CD4-positive, alpha-beta memory T cell (primary cell): ENCODE measurements at regions not wholly inside any gene's neighbourhood (a gene's known extent, or its start where the extent isn't known, plus 50 kb on each side); places are given as distances from the start of the nearest gene placed in this dataset.

ENCODE experiments used
- CTCF ChIA-PET: fragments of 350-600 bp; sonication (Branson Sonifier 250); formaldehyde crosslinking; loops from one replicate; lab custom pipeline; 2021; ENCODE audit warnings: inconsistent platforms; ENCODE audit not compliant: partially characterized antibody; lab: Charles Lee
- POLR2A ChIA-PET: fragments of 350-600 bp; sonication (Branson Sonifier 250); formaldehyde crosslinking; loops from one replicate; lab custom pipeline; 2021; ENCODE audit not compliant: partially characterized antibody; lab: Charles Lee
- DNase-seq, 5 donors: peaks; one replicate each; pipeline versions ENCODE4 v3.0.0 to v3.0.0-alpha.2; 2020 to 2022; ENCODE audit warnings: mixed read lengths in 1 of 5
- H3K27ac ChIP-seq: one replicate; pipeline ENCODE4 v1.7.0; 2013; ENCODE audit warnings: low read depth, low read length
- H3K27me3 ChIP-seq: 2 replicates; pipeline ENCODE4 v1.7.0; 2013; ENCODE audit warnings: mild to moderate bottlenecking, low read length, moderate library complexity; ENCODE audit not compliant: insufficient read depth
- H3K36me3 ChIP-seq: 2 replicates; pipeline ENCODE4 v1.7.0; 2013; ENCODE audit warnings: mild to moderate bottlenecking, low read length, moderate library complexity; ENCODE audit not compliant: insufficient read depth
- H3K4me1 ChIP-seq: 2 replicates; pipeline ENCODE4 v1.7.0; 2013; ENCODE audit warnings: mild to moderate bottlenecking, low read length, moderate library complexity; ENCODE audit not compliant: insufficient read depth
- H3K4me3 ChIP-seq, 2 donors: one replicate each; pipeline ENCODE4 v1.7.0; 2013; ENCODE audit warnings: low read length in 2 of 2, mild to moderate bottlenecking in 1 of 2
- H3K9me3 ChIP-seq, 2 donors: one replicate each; pipeline ENCODE4 v1.7.0; 2013; ENCODE audit warnings: low read length in 2 of 2, control low read depth in 1 of 2; ENCODE audit not compliant: control insufficient read depth in 1 of 2
- H3K27ac Mint-ChIP-seq, 7 donors: one replicate each; pipeline ENCODE4 v1.8.0; 2020 to 2021; ENCODE audit warnings: mixed read lengths in 7 of 7, mild to moderate bottlenecking in 6 of 7, inconsistent platforms in 3 of 7, moderate library complexity in 3 of 7
- H3K27me3 Mint-ChIP-seq, 2 donors: one replicate each; pipeline ENCODE4 v1.8.0; 2020 to 2021; ENCODE audit warnings: mixed read lengths in 2 of 2
- H3K36me3 Mint-ChIP-seq, 2 donors: one replicate each; pipeline ENCODE4 v1.8.0; 2020 to 2021; ENCODE audit warnings: mixed read lengths in 2 of 2, inconsistent platforms in 1 of 2, mild to moderate bottlenecking in 1 of 2
- H3K4me1 Mint-ChIP-seq, 4 donors: one replicate each; pipeline ENCODE4 v1.8.0; 2020 to 2021; ENCODE audit warnings: mixed read lengths in 4 of 4, mild to moderate bottlenecking in 1 of 4
- H3K4me3 Mint-ChIP-seq, 8 donors: one replicate each; pipeline ENCODE4 v1.8.0; 2020 to 2021; ENCODE audit warnings: mixed read lengths in 8 of 8, mild to moderate bottlenecking in 7 of 8, moderate library complexity in 6 of 8, inconsistent platforms in 3 of 8
- H3K9me3 Mint-ChIP-seq, 8 donors: one replicate each; pipeline ENCODE4 v1.8.0; 2020 to 2021; ENCODE audit warnings: mixed read lengths in 8 of 8, mild to moderate bottlenecking in 5 of 8, inconsistent platforms in 3 of 8, moderate library complexity in 1 of 8
- intact Hi-C: fragments of 100-400 bp; cut with micrococcal nuclease; formaldehyde crosslinking; loops from one replicate; pipeline ENCODE4 v1.15.1; 2023

DNA sequence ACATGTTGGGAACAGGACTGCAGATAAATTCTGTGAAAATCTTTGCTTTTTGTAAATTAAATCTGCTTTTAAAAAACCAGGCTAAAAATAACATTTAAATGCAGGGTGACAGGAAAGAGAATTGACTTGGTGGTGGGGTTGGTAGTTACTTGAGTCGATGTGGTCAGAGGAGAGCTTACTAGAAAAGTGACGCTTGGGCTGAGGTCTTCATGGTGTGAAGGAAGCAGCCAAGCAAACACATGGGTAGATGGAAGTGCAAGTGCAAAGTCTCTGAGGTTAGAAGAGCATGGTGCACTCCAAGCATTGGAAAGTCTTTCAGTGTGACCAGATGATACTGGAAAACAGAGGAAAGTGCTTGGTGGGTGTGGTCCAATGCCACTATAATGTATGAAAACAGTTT lies 86.4 kb upstream of the THBS1 start:
- Histone ChIP-seq H3K9me3 (no peaks in the 10 kb centered on the region), H3K27ac (no peak overlapping the region), H3K27me3 (no peaks in the 10 kb centered on the region), H3K4me1 (no peaks in the 10 kb centered on the region), H3K4me3 (no peak overlapping the region), H3K36me3 (no peaks in the 10 kb centered on the region)
- Mint-ChIP-seq H3K36me3 (no peaks in the 10 kb centered on the region), H3K27ac (no peak overlapping the region), H3K4me1 (no peaks in the 10 kb centered on the region), H3K9me3 (no peaks in the 10 kb centered on the region), H3K4me3 (no peak overlapping the region), H3K27me3 (peaks cover 11 to 14% of the 10 kb centered on the region in 2 donors)
- intact Hi-C loops = no loop called here
- ChIA-PET POLR2A (no interaction called here), CTCF (no interaction called here)
- DNase-seq = no peak

DNA sequence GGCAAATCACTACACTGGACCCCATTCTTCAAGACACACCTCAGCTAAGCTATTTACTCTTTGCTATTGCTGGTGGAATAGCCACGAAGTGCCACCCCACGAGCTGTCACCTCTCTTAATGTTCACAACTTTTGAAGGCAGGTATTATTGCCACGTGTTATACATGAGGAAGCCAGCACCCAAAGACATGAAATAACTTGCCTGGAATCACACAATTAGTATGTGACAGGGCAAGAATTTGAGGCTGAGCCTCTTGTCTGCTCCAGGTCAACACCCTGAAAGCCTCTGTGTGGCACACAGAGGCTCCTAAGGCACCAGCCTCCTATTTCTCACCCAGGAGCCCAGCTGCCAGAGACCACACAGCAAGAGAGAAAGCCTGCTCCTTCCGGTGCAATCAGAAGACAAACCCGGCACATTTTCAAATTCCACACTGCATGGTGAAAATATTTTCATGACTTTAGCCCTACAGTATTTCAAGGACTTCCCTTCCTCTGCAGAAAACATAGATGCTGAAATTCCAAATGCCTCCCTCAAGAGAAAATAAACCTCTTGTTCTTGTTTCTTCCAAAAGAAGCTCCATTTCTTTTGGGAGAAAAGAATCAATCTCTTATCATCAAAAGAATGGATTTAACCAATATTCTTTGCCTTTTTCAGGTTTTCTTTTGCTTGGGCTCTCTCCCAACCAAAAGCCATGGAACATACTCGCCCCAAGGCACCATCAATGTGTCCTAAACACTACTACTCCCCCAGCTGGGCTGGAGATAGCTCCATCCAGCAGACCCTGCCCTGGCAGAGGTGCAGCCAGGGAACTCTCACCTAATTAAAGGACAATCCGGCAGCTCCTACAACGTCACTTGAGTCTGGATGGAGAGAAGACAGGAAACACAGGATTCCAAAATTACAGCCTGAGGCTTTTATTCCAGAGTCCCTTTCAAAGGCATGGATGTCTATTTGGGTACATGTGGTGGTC lies 84.7 kb upstream of the THBS1 start:
- H3K4me3 Mint-ChIP-seq = no peak overlapping the region
- ChIA-PET POLR2A (no interaction called here), CTCF (interaction anchor here (0.6 kb wide), 2 partner anchors 220 to 681 kb away, joined by 3 read pairs; no protein-coding TSS in a partner anchor)
- Histone ChIP-seq H3K36me3 (no peaks in the 10 kb centered on the region), H3K4me3 (no peak overlapping the region), H3K4me1 (no peaks in the 10 kb centered on the region), H3K27me3 (no peaks in the 10 kb centered on the region), H3K27ac (no peak overlapping the region), H3K9me3 (no peaks in the 10 kb centered on the region)
- no peaks in the 10 kb centered on the region for H3K4me1 Mint-ChIP-seq
- DNase-seq = no peak
- H3K36me3 Mint-ChIP-seq = no peaks in the 10 kb centered on the region
- no peaks in the 10 kb centered on the region for H3K9me3 Mint-ChIP-seq
- no peak overlapping the region for H3K27ac Mint-ChIP-seq
- peaks cover 10 to 11% of the 10 kb centered on the region in 2 donors for H3K27me3 Mint-ChIP-seq
- intact Hi-C loops = no loop called here

DNA sequence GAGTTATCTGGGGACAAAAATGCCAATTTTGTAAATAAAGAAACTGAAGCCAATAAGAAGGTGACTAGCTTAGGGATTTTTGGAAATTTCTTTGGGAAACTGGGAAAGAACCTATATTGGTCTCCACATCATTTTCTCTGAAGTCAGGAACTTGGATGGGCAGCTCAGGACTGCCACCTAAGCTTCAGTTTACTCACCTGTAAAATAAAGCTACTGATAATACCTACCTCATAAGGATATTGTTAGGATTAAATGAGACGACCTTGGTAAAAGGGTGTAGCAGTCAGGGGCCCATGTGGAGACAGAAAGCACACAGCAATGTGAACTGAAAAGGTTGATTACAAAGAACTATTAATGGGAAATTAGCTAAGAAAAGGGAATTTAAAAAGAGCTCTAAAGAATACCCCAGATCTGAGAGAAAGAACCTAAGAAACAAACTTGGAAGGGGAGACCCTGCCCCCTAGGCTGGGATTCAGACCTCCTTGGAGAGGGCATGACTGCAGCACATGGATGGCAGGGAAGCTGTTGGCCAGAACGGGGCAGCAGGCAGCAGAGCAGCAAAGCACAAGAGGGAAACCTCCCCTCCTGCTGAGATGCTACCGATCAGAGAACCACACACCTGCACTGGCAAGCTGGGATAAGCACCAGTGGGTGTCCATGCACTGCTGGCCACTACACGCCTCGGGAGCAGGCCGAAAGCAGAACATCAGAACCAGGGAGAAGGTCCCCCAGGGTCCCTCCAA lies 83.7 kb upstream of the THBS1 start:
- Histone ChIP-seq H3K9me3 (no peaks in the 10 kb centered on the region), H3K4me3 (no peak overlapping the region), H3K27me3 (no peaks in the 10 kb centered on the region), H3K4me1 (no peaks in the 10 kb centered on the region), H3K27ac (no peak overlapping the region), H3K36me3 (no peaks in the 10 kb centered on the region)
- no peak overlapping the region for H3K27ac Mint-ChIP-seq
- ChIA-PET CTCF (interaction anchor here (0.5 to 0.6 kb wide), 2 partner anchors 219 to 344 kb away, joined by 3 to 4 read pairs; no protein-coding TSS in a partner anchor), POLR2A (no interaction called here)
- DNase-seq = no peak
- H3K9me3 Mint-ChIP-seq = no peaks in the 10 kb centered on the region
- intact Hi-C loops = no loop called here
- H3K4me1 Mint-ChIP-seq = no peaks in the 10 kb centered on the region
- H3K27me3 Mint-ChIP-seq = peaks cover 10 to 11% of the 10 kb centered on the region in 2 donors
- H3K4me3 Mint-ChIP-seq = peak overlapping the region in 1 of 8 donors; percentile 11
- H3K36me3 Mint-ChIP-seq = no peaks in the 10 kb centered on the region

DNA sequence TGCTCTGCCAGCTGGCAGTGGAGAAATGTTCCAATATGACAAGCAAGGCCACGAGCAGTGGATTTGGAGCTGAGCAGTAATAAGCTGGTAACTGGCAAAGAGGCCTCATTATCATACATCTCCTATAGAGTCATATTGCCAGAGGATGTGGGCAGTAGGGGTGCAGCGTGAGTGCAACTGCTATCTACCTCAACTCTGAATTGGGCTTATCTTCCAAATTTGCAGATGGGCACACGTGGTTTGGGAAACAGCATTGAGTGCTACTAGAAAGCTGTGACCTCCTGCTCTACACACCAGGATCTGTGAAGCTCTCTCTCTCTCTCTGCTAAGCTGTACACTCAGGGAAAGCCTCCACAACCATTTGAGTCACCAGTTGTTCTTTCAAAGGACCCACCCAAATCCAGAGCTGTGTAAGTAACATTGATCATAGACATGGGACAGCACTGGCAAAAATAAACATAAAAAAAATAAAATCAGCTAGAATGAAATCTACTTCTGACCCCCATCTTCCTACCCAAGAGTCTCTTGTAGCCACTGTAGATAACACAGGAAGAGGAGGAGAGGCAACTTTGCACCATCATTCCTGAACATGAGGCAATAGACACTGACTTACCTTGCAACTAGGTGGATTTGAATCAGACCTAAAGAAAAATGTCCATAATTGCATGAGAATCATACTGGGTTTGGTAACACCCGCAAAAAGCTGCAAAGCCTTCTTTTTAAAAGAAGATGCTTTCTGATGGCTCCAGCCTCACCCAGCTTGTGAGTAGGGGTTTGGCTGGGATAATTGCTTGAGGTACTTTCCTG lies 82.9 kb upstream of the THBS1 start:
- Histone ChIP-seq H3K36me3 (no peaks in the 10 kb centered on the region), H3K4me1 (no peaks in the 10 kb centered on the region), H3K9me3 (no peaks in the 10 kb centered on the region), H3K4me3 (no peak overlapping the region), H3K27ac (no peak overlapping the region), H3K27me3 (no peaks in the 10 kb centered on the region)
- ChIA-PET POLR2A (no interaction called here), CTCF (interaction anchor here (0.5 kb wide), 1 partner anchor 345 kb away, joined by 4 read pairs; no protein-coding TSS in a partner anchor)
- Mint-ChIP-seq H3K27me3 (peaks cover 7 to 10% of the 10 kb centered on the region in 2 donors), H3K4me3 (no peak overlapping the region), H3K27ac (peak overlapping the region in 1 of 7 donors; percentile 5), H3K36me3 (no peaks in the 10 kb centered on the region), H3K9me3 (no peaks in the 10 kb centered on the region), H3K4me1 (no peaks in the 10 kb centered on the region)
- intact Hi-C loops = no loop called here
- no peak for DNase-seq

DNA sequence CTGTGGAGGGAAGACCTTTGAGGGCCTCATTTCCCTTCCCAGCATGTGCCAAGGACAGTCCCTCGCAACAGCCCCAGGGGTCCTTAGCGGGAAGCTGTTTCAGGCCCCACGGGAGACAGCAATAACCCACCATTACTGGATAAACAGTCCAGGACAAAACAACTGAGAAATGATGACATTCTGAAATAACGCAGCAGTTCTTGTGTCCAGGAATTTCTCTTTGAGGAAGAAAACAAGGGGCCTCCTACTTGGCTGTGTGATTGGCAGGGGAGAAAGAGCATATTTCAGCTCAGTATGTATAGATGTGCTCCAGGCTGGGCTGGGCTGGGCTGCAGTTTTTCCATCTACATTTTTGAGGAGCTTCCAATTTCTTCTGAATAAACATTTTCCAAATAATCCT lies 82.2 kb upstream of the THBS1 start:
- CTCF ChIA-PET = no interaction called here

DNA sequence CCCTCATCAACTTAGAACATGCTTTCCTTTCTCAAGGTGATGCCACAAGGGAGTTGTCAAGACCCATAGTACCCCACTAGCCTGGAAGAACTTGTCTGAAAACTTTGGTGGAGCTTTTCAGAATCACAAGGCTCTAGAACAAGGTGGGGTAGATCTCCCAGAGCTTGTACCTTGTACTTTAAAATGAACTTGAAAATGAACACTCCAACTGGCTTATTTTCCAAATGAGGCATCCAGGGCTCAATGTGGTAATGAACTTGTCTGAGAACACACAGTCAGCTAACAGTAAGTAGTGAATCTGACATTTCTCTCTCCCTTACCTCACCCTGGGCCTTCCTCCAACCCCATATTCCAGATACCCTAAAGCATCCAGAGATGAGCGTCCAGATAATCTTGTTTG lies 81.8 kb upstream of the THBS1 start:
- Histone ChIP-seq H3K27me3 (no peaks in the 10 kb centered on the region), H3K4me3 (no peak overlapping the region), H3K36me3 (no peaks in the 10 kb centered on the region), H3K4me1 (no peaks in the 10 kb centered on the region), H3K27ac (no peak overlapping the region), H3K9me3 (no peaks in the 10 kb centered on the region)
- Mint-ChIP-seq H3K27ac (no peak overlapping the region), H3K4me1 (no peaks in the 10 kb centered on the region), H3K27me3 (peaks cover 7 to 9% of the 10 kb centered on the region in 2 donors), H3K36me3 (no peaks in the 10 kb centered on the region), H3K4me3 (no peak overlapping the region), H3K9me3 (no peaks in the 10 kb centered on the region)
- no peak for DNase-seq
- intact Hi-C loops = no loop called here
- ChIA-PET CTCF (no interaction called here), POLR2A (no interaction called here)

More for the DNA sequence above, 82.2 kb upstream of the THBS1 start:
- H3K36me3 ChIP-seq = no peaks in the 10 kb centered on the region
- H3K27ac ChIP-seq = no peak overlapping the region
- Mint-ChIP-seq H3K27me3 (peaks cover 7 to 10% of the 10 kb centered on the region in 2 donors), H3K4me3 (no peak overlapping the region), H3K9me3 (no peaks in the 10 kb centered on the region), H3K4me1 (no peaks in the 10 kb centered on the region), H3K27ac (no peak overlapping the region), H3K36me3 (no peaks in the 10 kb centered on the region)
- no peaks in the 10 kb centered on the region for H3K9me3 ChIP-seq
- DNase-seq = no peak
- no peak overlapping the region for H3K4me3 ChIP-seq
- POLR2A ChIA-PET = no interaction called here
- intact Hi-C loops = no loop called here
- no peaks in the 10 kb centered on the region for H3K27me3 ChIP-seq
- no peaks in the 10 kb centered on the region for H3K4me1 ChIP-seq

DNA sequence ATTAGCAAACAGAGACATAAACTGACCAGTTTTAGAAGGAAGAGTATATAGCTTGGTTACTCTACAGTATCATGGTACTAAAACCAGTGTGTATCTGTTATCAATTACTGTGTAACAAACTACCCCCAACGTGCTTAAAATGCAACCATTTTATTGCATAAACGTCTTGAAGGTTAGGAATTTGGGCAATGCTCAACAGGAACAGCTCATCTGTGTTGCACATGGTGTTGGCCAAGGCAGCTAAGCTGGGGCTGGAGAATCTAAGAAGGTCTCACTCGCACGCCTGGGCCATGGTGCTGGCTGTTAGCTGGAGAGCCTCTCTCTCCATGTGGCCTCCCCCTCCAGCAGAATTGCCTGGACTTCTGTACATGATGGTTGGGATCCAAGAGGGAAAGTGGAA lies 81.2 kb upstream of the THBS1 start:
- CTCF ChIA-PET = no interaction called here
- H3K4me1 Mint-ChIP-seq = no peaks in the 10 kb centered on the region
- H3K27me3 Mint-ChIP-seq = peaks cover 7% of the 10 kb centered on the region in 2 donors
- Histone ChIP-seq H3K4me1 (no peaks in the 10 kb centered on the region), H3K27me3 (no peaks in the 10 kb centered on the region), H3K4me3 (no peak overlapping the region), H3K9me3 (no peaks in the 10 kb centered on the region), H3K27ac (no peak overlapping the region), H3K36me3 (no peaks in the 10 kb centered on the region)
- H3K9me3 Mint-ChIP-seq = no peaks in the 10 kb centered on the region
- POLR2A ChIA-PET = no interaction called here
- H3K4me3 Mint-ChIP-seq = no peak overlapping the region
- no peak for DNase-seq
- no peak overlapping the region for H3K27ac Mint-ChIP-seq
- intact Hi-C loops = no loop called here
- H3K36me3 Mint-ChIP-seq = no peaks in the 10 kb centered on the region
